ENCODE measurements at regions not wholly inside any gene's neighbourhood (a gene's known extent, or its start where the extent isn't known, plus 50 kb on each side); places are given as distances from the start of the nearest gene placed in this dataset.
A peak's percentile ranks its signal among the peaks of the same experiment; 100 is the strongest.
"Not testable (repeated sequence)": the region's sequence is repeated elsewhere in the genome, so short reads cannot be mapped to it uniquely, and the experiment has no call there.

- no peaks in the 10 kb centered on the region for H3K27me3 ChIP-seq
- 29% methylated on average over 6 of the region's 6 CpGs for WGBS (ENCODE audit: insufficient coverage, low coverage, low lambda C conversion rate, missing lambda C conversion rate)
- no peaks in the 10 kb centered on the region for H3K4me1 ChIP-seq
- H3K9me3 ChIP-seq, result no peaks in the 10 kb centered on the region
- DNase-seq, result no peak
- H3K4me3 ChIP-seq, result no peak overlapping the region
- ATAC-seq, result no peak
- TF ChIP-seq POLR2A (IDR thresholded peaks at IDR 0.05), result no peak
- TF ChIP-seq CTCF (IDR thresholded peaks at IDR 0.05), result no peak
- no peak overlapping the region for H3K27ac ChIP-seq
- intact Hi-C loops (cut with DNase I), result no loop called here
- H3K36me3 ChIP-seq, result no peaks in the 10 kb centered on the region
Measured at GRCh38 chr16:22635801-22636200, 125.1 kb downstream of the NPIPB5 start.

GRCh38 chr16:22638393-22639206, 127.9 kb downstream of the NPIPB5 start:
- Histone ChIP-seq H3K4me1 (no peaks in the 10 kb centered on the region), H3K9me3 (no peaks in the 10 kb centered on the region), H3K4me3 (no peak overlapping the region), H3K36me3 (no peaks in the 10 kb centered on the region), H3K27ac (no peak overlapping the region), H3K27me3 (no peaks in the 10 kb centered on the region)
- ATAC-seq, result peak in 2 of 4 donors; percentile 18 to 24
- 59% methylated on average over 8 of the region's 8 CpGs for WGBS (ENCODE audit: insufficient coverage, low coverage, low lambda C conversion rate, missing lambda C conversion rate)
- DNase-seq, result no peak
- intact Hi-C loops (cut with DNase I), result no loop called here
- TF ChIP-seq CTCF (IDR thresholded peaks at IDR 0.05), result no peak
- no peak for TF ChIP-seq POLR2A (IDR thresholded peaks at IDR 0.05)

GRCh38 chr16:22641131-22641628, 130.5 kb downstream of the NPIPB5 start:
- DNase-seq, result no peak
- TF ChIP-seq POLR2A (IDR thresholded peaks at IDR 0.05), result no peak
- no peak for TF ChIP-seq CTCF (IDR thresholded peaks at IDR 0.05)
- H3K4me1 ChIP-seq, result no peaks in the 10 kb centered on the region
- intact Hi-C loops (cut with DNase I), result no loop called here
- no peak overlapping the region for H3K4me3 ChIP-seq
- H3K27ac ChIP-seq, result no peak overlapping the region
- no peaks in the 10 kb centered on the region for H3K9me3 ChIP-seq
- H3K27me3 ChIP-seq, result peaks cover 0 to 4% of the 10 kb centered on the region in 2 donors
- ATAC-seq, result peak in 1 of 4 donors; percentile 21
- 13% methylated on average over 1 of the region's 1 CpG for WGBS (ENCODE audit: insufficient coverage, low coverage, low lambda C conversion rate, missing lambda C conversion rate)
- no peaks in the 10 kb centered on the region for H3K36me3 ChIP-seq

- Histone ChIP-seq H3K27me3 (peaks cover 0 to 7% of the 10 kb centered on the region in 2 donors), H3K4me3 (no peak overlapping the region), H3K9me3 (no peaks in the 10 kb centered on the region), H3K36me3 (no peaks in the 10 kb centered on the region), H3K4me1 (no peaks in the 10 kb centered on the region), H3K27ac (no peak overlapping the region)
- WGBS (ENCODE audit: insufficient coverage, low coverage, low lambda C conversion rate, missing lambda C conversion rate), result 58% methylated on average over 9 of the region's 9 CpGs
- no peak for TF ChIP-seq POLR2A (IDR thresholded peaks at IDR 0.05)
- no peak for TF ChIP-seq CTCF (IDR thresholded peaks at IDR 0.05)
- ATAC-seq (no peak), DNase-seq (no peak)
- intact Hi-C loops (cut with DNase I), result no loop called here
Measured at GRCh38 chr16:22642416-22643088, 131.9 kb downstream of the NPIPB5 start.

GRCh38 chr16:22643203-22643602, 132.5 kb downstream of the NPIPB5 start:
- ATAC-seq; H3K27ac ChIP-seq; H3K36me3 ChIP-seq; H3K27me3 ChIP-seq; intact Hi-C loops (cut with DNase I); H3K4me1 ChIP-seq; H3K9me3 ChIP-seq; H3K4me3 ChIP-seq; DNase-seq: not testable (repeated sequence)
- WGBS (ENCODE audit: insufficient coverage, low coverage, low lambda C conversion rate, missing lambda C conversion rate), result 80% methylated on average over 5 of the region's 5 CpGs

Data from right lobe of liver (tissue), 6 donors.